ENCODE measurements at regions not wholly inside any gene's neighbourhood (a gene's known extent, or its start where the extent isn't known, plus 50 kb on each side); places are given as distances from the start of the nearest gene placed in this dataset.
"Not testable (repeated sequence)": the region's sequence is repeated elsewhere in the genome, so short reads cannot be mapped to it uniquely, and the experiment has no call there.

- no peak for DNase-seq (ENCODE audit: low read depth in 2 of 3, low spot score in 1 of 3)
These were observed 542.5 kb upstream of the UBE2E2 start for GRCh38 chr3:22660606-22661005.

DNA sequence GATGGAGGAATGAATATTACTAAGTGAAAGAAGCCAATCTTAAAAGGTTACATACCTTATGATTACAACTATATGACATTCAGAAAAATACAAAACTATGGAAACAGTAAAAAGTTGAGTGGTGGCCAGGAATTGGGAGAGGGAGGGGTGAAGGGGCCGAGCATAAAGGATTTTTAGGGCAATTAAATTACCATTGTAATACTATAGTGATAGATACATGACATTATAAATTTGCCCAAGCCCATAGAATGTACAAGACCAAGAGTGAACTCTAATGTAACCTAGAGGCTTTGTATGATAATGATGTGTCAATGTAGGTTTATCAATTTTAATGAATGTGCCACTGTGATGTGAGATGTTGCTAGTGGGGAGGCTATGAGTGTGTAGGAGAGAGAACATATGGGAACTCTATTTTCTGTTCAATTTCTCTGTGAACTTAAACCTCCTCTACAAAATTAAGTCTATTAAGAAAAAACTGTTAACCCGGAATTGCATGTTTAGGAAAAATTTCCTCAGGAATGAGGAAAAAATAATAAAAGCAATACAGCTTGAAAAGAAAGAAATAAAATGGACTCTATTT, 541.9 kb upstream of the UBE2E2 start:
- no peak for DNase-seq (ENCODE audit: low read depth in 2 of 3, low spot score in 1 of 3)

- no peak for DNase-seq (ENCODE audit: low read depth in 2 of 3, low spot score in 1 of 3)
These were observed 537.6 kb upstream of the UBE2E2 start for GRCh38 chr3:22665528-22665927.

DNA sequence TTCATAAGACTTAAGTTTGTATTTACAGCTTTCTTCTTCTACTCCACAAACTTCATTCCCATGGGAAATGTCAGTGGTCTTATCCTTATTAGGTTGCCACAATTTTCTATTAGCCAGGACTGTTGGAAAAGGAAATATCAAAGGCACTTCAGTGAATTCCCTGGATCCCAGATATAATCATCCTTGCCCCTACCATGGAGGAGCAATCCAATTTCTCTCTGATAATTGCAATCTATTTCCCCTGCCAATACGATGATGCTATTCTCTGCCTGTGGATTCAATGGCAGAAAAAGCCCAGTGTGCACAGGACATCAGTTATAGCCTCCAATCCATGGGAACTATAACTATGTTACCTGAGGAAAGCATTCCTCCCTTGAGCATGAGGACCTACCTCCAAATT, 536.4 kb upstream of the UBE2E2 start:
- DNase-seq (ENCODE audit: low read depth in 2 of 3, low spot score in 1 of 3) = no peak

GRCh38 chr3:22671848-22672247, 531.3 kb upstream of the UBE2E2 start:
- DNase-seq (ENCODE audit: low read depth in 2 of 3, low spot score in 1 of 3) = no peak

DNA sequence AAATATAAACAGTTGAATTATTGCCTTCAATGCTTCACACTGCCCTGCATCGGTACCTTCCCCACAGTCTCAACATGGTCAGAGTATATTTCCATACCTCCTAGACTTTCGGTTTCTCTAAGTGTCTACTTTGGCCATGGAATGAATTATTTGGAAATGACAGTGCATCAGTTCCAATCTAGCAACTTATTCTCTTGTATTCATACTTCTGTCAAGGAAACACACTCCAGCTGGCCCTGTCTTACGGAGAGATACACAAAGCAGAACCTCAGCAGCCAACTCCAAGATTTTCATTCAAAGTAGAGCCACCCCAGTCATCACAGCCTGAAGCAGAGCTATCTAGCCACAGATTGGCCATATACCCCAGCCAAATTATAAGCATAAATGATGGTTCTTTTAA, 518.4 kb upstream of the UBE2E2 start:
- no peak for DNase-seq (ENCODE audit: low read depth in 2 of 3, low spot score in 1 of 3)

GRCh38 chr3:22685597-22685996, 517.5 kb upstream of the UBE2E2 start:
- DNase-seq (ENCODE audit: low read depth in 2 of 3, low spot score in 1 of 3) = no peak

GRCh38 chr3:22691407-22691806, 511.7 kb upstream of the UBE2E2 start:
- no peak for DNase-seq (ENCODE audit: low read depth in 2 of 3, low spot score in 1 of 3)

GRCh38 chr3:22691856-22692628, 511.1 kb upstream of the UBE2E2 start:
- DNase-seq (ENCODE audit: low read depth in 2 of 3, low spot score in 1 of 3) = no peak

GRCh38 chr3:22700876-22701275, 502.3 kb upstream of the UBE2E2 start:
- no peak for DNase-seq (ENCODE audit: low read depth in 2 of 3, low spot score in 1 of 3)

- no peak for DNase-seq (ENCODE audit: low read depth in 2 of 3, low spot score in 1 of 3)
These were observed 499.0 kb upstream of the UBE2E2 start for GRCh38 chr3:22704166-22704565.

- no peak for DNase-seq (ENCODE audit: low read depth in 2 of 3, low spot score in 1 of 3)
These were observed 498.4 kb upstream of the UBE2E2 start for GRCh38 chr3:22704571-22705354.

- DNase-seq (ENCODE audit: low read depth in 2 of 3, low spot score in 1 of 3) = not testable (repeated sequence)
These were observed 496.2 kb upstream of the UBE2E2 start for GRCh38 chr3:22706922-22707321.

DNA sequence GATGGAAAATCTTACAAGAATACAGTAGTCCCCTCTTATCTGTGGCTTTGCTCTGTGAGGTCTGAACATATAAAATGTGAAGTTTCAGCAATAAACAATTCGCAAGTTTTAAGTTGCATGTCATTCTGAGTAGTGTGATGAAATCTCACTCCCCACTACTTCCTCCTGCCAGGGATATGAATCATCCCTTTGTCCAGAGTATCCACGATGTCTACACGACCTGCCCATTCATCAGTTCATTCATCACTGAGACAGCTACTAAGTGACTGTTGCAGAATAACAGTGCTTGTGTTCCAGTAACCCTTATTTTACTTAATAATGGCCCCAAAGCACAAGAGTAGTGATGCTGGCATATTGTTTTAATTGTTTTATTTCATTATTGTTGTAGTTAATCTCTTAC, 489.2 kb upstream of the UBE2E2 start:
- DNase-seq (ENCODE audit: low read depth in 2 of 3, low spot score in 1 of 3) = no peak

- no peak for DNase-seq (ENCODE audit: low read depth in 2 of 3, low spot score in 1 of 3)
These were observed 488.4 kb upstream of the UBE2E2 start for GRCh38 chr3:22714749-22715148.

- no peak for DNase-seq (ENCODE audit: low read depth in 2 of 3, low spot score in 1 of 3)
These were observed 482.5 kb upstream of the UBE2E2 start for GRCh38 chr3:22720596-22720995.

GRCh38 chr3:22724420-22724819, 478.7 kb upstream of the UBE2E2 start:
- DNase-seq (ENCODE audit: low read depth in 2 of 3, low spot score in 1 of 3) = no peak

DNA sequence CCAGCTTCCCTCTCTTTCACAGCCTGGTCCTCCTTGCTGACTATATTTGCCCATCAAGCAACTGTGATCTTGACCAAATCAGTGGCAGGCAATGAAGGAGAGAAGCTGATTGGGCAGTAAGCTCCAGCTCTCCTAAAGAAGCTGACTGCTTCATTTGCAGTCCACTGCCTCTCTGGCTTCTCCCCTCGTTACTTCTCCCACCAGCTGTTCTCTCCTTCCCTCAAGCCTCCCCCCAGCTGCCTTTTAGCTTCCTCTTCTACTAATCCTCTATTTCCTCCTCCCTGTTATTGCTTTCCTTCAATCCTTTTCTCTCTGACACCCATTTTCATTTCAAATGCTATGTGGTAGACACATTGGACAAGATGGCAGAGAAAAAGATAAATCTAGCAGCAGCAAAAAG, 474.7 kb upstream of the UBE2E2 start:
- DNase-seq (ENCODE audit: low read depth in 2 of 3, low spot score in 1 of 3) = no peak

GRCh38 chr3:22729212-22729611, 473.9 kb upstream of the UBE2E2 start:
- no peak for DNase-seq (ENCODE audit: low read depth in 2 of 3, low spot score in 1 of 3)

DNA sequence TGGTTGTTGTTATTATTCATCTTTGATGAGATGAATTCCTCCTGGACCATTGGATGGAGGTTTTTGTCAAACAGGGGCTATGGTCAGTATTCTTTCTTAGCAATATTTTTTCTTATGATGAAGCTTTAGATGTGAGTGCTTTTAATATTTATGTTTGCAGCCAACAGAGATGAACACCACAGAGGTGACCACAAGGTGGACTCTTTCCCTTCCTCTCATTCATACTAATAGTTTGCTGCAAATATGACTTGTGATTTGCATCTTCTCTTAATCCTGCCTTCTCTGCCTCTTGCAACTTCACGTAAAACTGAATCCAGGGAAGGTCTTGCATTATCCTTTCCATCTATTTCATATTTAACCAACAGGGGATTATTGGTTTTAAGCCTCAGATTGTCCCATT, 473.1 kb upstream of the UBE2E2 start:
- DNase-seq (ENCODE audit: low read depth in 2 of 3, low spot score in 1 of 3) = no peak

DNA sequence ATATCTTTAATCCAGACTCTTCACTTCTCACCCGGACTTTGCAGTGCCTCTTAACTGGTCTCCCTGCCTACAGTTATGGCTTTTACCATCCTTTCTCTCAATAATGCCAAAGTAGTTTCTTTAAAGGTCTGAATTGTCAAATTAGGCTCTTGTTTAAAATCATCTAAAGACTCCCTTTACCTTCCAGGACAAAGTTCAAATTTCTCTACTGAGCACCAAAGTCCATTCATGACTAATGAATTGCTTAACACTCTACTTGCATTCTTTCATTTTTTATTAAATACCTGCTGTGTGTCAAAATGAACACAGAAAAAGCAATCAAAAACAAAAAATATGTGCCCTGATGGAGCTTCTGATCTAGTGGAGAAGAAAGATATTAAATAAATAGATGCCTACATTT, 472.4 kb upstream of the UBE2E2 start:
- no peak for DNase-seq (ENCODE audit: low read depth in 2 of 3, low spot score in 1 of 3)

DNA sequence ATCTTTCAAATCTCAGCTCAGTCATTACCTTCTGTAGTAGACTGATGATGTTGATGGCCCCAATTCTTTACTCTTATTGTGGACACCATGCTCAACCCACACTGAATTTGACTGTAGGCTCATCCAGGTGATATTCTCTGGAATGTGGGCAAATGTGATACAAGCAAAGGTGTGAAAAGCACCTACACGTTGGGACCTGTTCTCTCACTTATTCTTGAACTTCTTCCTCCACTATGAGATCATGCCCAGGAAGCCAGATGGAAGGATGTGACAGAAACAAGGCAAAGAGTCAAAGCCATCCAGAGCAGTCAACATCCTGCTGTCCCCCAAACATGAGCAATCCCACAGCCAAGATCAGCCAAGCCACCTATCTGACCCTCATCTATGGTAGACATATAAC, 471.2 kb upstream of the UBE2E2 start:
- no peak for DNase-seq (ENCODE audit: low read depth in 2 of 3, low spot score in 1 of 3)

All from stimulated activated CD4-positive, alpha-beta T cell treated with anti-CD3 and anti-CD28 coated beads, Interleukin-12 subunit alpha, Interleukin-12 subunit beta, amount 100 ng/mL, for 48 hours (primary cell).